ENCODE measurements at regions not wholly inside any gene's neighbourhood (a gene's known extent, or its start where the extent isn't known, plus 50 kb on each side); places are given as distances from the start of the nearest gene placed in this dataset.

DNA sequence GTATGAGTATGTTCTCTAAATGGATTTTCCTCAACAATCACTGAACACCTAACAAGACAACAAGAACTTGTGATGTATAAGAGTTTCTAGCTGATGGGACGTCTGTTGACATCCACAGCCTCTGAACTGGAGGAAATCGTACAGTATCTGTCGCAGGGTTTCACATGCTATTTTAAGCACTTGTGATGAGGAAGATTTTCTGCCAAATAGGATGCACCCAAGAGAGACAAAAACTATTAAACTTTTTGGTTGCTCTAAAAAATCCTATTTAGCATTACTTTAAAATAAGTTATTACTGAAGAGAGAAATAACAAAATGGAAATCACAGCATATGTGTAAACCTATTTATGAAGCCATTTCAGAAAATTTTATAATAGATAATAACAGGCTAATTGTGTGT, 356.1 kb upstream of the SLC7A11 start:
- TF ChIP-seq CTCF (IDR thresholded peaks at IDR 0.05): no peak
- TF ChIP-seq POLR2A (IDR thresholded peaks at IDR 0.05): no peak
- no peak for TF ChIP-seq POLR2AphosphoS5 (IDR thresholded peaks at IDR 0.05)
